ENCODE measurements at regions not wholly inside any gene's neighbourhood (a gene's known extent, or its start where the extent isn't known, plus 50 kb on each side); places are given as distances from the start of the nearest gene placed in this dataset.

- no peak for TF ChIP-seq ZNF565 (CRISPR knock-in tag; conservative IDR thresholded peaks at IDR 0.05; ENCODE audit: low read depth)
- TF ChIP-seq RARB (CRISPR knock-in tag; IDR thresholded peaks at IDR 0.05): no peak
- TF ChIP-seq ZNF8 (CRISPR knock-in tag; IDR thresholded peaks at IDR 0.05): no peak
- no peak for TF ChIP-seq ZFP30 (CRISPR knock-in tag; IDR thresholded peaks at IDR 0.05)
- TF ChIP-seq OSR1 (CRISPR knock-in tag; IDR thresholded peaks at IDR 0.05): no peak
- no peak for TF ChIP-seq PATZ1 (CRISPR knock-in tag; IDR thresholded peaks at IDR 0.05; ENCODE audit: borderline replicate concordance)
- no peak for TF ChIP-seq CSRNP3 (CRISPR knock-in tag; IDR thresholded peaks at IDR 0.05)
- TF ChIP-seq ZNF70 (CRISPR knock-in tag; IDR thresholded peaks at IDR 0.05): no peak
- no peak for TF ChIP-seq POU6F1 (CRISPR knock-in tag; IDR thresholded peaks at IDR 0.05; ENCODE audit: borderline replicate concordance, low read depth)
- no peak for ATAC-seq
These were observed 178.1 kb upstream of the SEMA3A start for GRCh38 chr7:84372712-84373111.

- peak; percentile 97 for ATAC-seq
These were observed 177.6 kb upstream of the SEMA3A start for GRCh38 chr7:84372155-84372621.

GRCh38 chr7:84370114-84370513, 175.5 kb upstream of the SEMA3A start:
- TF ChIP-seq PPARA (CRISPR knock-in tag; IDR thresholded peaks at IDR 0.05; ENCODE audit: borderline replicate concordance) (no peak), CSDC2 (CRISPR knock-in tag; IDR thresholded peaks at IDR 0.05) (no peak), ZNF8 (CRISPR knock-in tag; IDR thresholded peaks at IDR 0.05) (no peak), TSHZ2 (CRISPR knock-in tag; IDR thresholded peaks at IDR 0.05) (no peak), TCF4 (CRISPR knock-in tag; IDR thresholded peaks at IDR 0.05; ENCODE audit: borderline replicate concordance) (no peak), CSRNP3 (CRISPR knock-in tag; IDR thresholded peaks at IDR 0.05) (no peak), ZNF70 (CRISPR knock-in tag; IDR thresholded peaks at IDR 0.05) (no peak), BACH2 (CRISPR knock-in tag; IDR thresholded peaks at IDR 0.05; ENCODE audit: borderline replicate concordance) (no peak), ZNF565 (CRISPR knock-in tag; conservative IDR thresholded peaks at IDR 0.05; ENCODE audit: low read depth) (no peak), PATZ1 (CRISPR knock-in tag; IDR thresholded peaks at IDR 0.05; ENCODE audit: borderline replicate concordance) (no peak), SNAI2 (CRISPR knock-in tag; IDR thresholded peaks at IDR 0.05) (no peak), ZC3H10 (CRISPR knock-in tag; IDR thresholded peaks at IDR 0.05) (no peak), OSR1 (CRISPR knock-in tag; IDR thresholded peaks at IDR 0.05) (no peak), ZFP3 (CRISPR knock-in tag; IDR thresholded peaks at IDR 0.05) (no peak)
- no peak for ATAC-seq

More at GRCh38 chr7:84372155-84372621, 177.6 kb upstream of the SEMA3A start:
- peak; percentile 64; the same call in 1 of the 2 replicates for TF ChIP-seq TOX (CRISPR knock-in tag; IDR thresholded peaks at IDR 0.05; ENCODE audit: borderline replicate concordance)
- no peak for TF ChIP-seq CREB5 (CRISPR knock-in tag; IDR thresholded peaks at IDR 0.05; ENCODE audit: low read depth)
- no peak for TF ChIP-seq BACH2 (CRISPR knock-in tag; IDR thresholded peaks at IDR 0.05; ENCODE audit: borderline replicate concordance)
